Endothelial cell of umbilical vein (primary cell): ENCODE measurements at regions not wholly inside any gene's neighbourhood (a gene's known extent, or its start where the extent isn't known, plus 50 kb on each side); places are given as distances from the start of the nearest gene placed in this dataset.

ENCODE experiments used
- BruUV-seq: library from RNA; stranded (reverse); fragments of 400-500 nt; replicated peaks from 2 replicates; lab custom pipeline; 2021; lab: Mats Ljungman, UMichigan
- CTCF ChIA-PET: fragments of 300-600, 350-600 bp; sonication (Branson Sonifier 250); formaldehyde crosslinking; loops from one replicate; lab custom pipeline; 2021; ENCODE audit warnings: antibody characterized with exemption, inconsistent platforms; lab: Charles Lee
- POLR2A ChIA-PET: fragments of 300-600, 350-600 bp; sonication (Branson Sonifier 250); formaldehyde crosslinking; loops from one replicate; lab custom pipeline; 2021; ENCODE audit warnings: antibody characterized with exemption, inconsistent platforms; lab: Charles Lee
- DNase-seq: peaks from one replicate; pipeline ENCODE4 v3.0.0-alpha.2; 2011; ENCODE audit warnings: low read depth, low spot score
- FAIRE-seq: peaks from 2 replicates; lab custom pipeline; 2011; peaks lifted over from hg19 to GRCh38; lab: Jason Lieb, UNC
- H2AFZ ChIP-seq: 2 replicates; pipeline ENCODE4 v1.6.0; 2012; ENCODE audit warnings: low read depth, low read length, control low read depth, inconsistent platforms
- H3K27ac ChIP-seq: 2 replicates; pipeline ENCODE4 v1.5.1; 2011; ENCODE audit warnings: low read depth, mild to moderate bottlenecking, control low read depth, low read length, moderate library complexity; ENCODE audit not compliant: insufficient read depth
- H3K27me3 ChIP-seq, 2 experiments: 2 replicates each; pipeline versions ENCODE4 v1.6.0 to v1.6.1; 2011; ENCODE audit warnings: low read length in 2 of 2, mixed read lengths in 1 of 2; ENCODE audit not compliant: control insufficient read depth in 2 of 2, insufficient read depth in 2 of 2
- H3K36me3 ChIP-seq, 2 experiments: 2 replicates in 1 of 2; 3 replicates in 1 of 2; pipeline ENCODE4 v1.5.1; 2011; ENCODE audit warnings: low read length in 2 of 2, mild to moderate bottlenecking in 1 of 2, moderate library complexity in 1 of 2; ENCODE audit not compliant: control insufficient read depth in 2 of 2, insufficient read depth in 2 of 2; ENCODE audit errors: extremely low read depth in 1 of 2
- H3K4me1 ChIP-seq: 3 replicates; pipeline ENCODE4 v1.5.1; 2011; ENCODE audit warnings: mild to moderate bottlenecking, low read length; ENCODE audit not compliant: control insufficient read depth, insufficient read depth; ENCODE audit errors: extremely low read depth
- H3K4me2 ChIP-seq: 2 replicates; pipeline ENCODE4 v1.6.1; 2011; ENCODE audit warnings: low read length, control low read depth, mixed read lengths; ENCODE audit not compliant: insufficient read depth
- H3K4me3 ChIP-seq, 3 experiments: fragments of 200-600 bp in 1 of 3; sonication (generic), shearing (Covaris generic) in 1 of 3; replicated peaks in 1 of 3; 2 replicates each; pipeline ENCODE4 v1.5.1; 2011 to 2016; ENCODE audit warnings: control low read depth in 3 of 3, low read length in 3 of 3, mild to moderate bottlenecking in 2 of 3, inconsistent platforms in 1 of 3, low read depth in 1 of 3, moderate library complexity in 1 of 3; ENCODE audit not compliant: insufficient read depth in 1 of 3
- H3K79me2 ChIP-seq: 2 replicates; pipeline ENCODE4 v1.6.0; 2012; ENCODE audit warnings: low read length, inconsistent platforms; ENCODE audit not compliant: control insufficient read depth, insufficient read depth
- H3K9ac ChIP-seq: replicated peaks from 2 replicates; pipeline ENCODE3; 2011; ENCODE audit warnings: low read length, control low read depth; ENCODE audit not compliant: insufficient read depth; ENCODE audit errors: extremely low read depth
- H3K9me1 ChIP-seq: replicated peaks from 3 replicates; pipeline ENCODE4 v1.6.0; 2011; ENCODE audit warnings: mild to moderate bottlenecking, low read length; ENCODE audit not compliant: control insufficient read depth, insufficient read depth; ENCODE audit errors: extremely low read depth
- H3K9me3 ChIP-seq: replicated peaks from 2 replicates; pipeline ENCODE4 v1.5.1; 2012; ENCODE audit warnings: low read length, inconsistent platforms; ENCODE audit not compliant: control insufficient read depth, insufficient read depth
- H4K20me1 ChIP-seq: replicated peaks from 2 replicates; pipeline ENCODE3; 2011; ENCODE audit warnings: mild to moderate bottlenecking, low read length; ENCODE audit not compliant: control insufficient read depth, insufficient read depth; ENCODE audit errors: extremely low read depth
- EZH2 ChIP-seq: IDR thresholded peaks from 2 replicates; pipeline ENCODE4 v1.6.1; 2012; ENCODE audit warnings: borderline replicate concordance, low read depth, mild to moderate bottlenecking, moderate library complexity, low read length, inconsistent platforms; ENCODE audit not compliant: severe bottlenecking
- FOS ChIP-seq: IDR thresholded peaks from 2 replicates; pipeline ENCODE4 v1.6.1; 2011; ENCODE audit warnings: mild to moderate bottlenecking, low read length, moderate library complexity, borderline replicate concordance; ENCODE audit not compliant: insufficient read depth
- GATA2 ChIP-seq: IDR thresholded peaks from 2 replicates; pipeline ENCODE4 v1.7.0; 2011; ENCODE audit warnings: low read depth, mild to moderate bottlenecking, moderate library complexity, mixed read lengths, low read length; ENCODE audit not compliant: insufficient read length, insufficient read depth
- MYC ChIP-seq: IDR thresholded peaks from one replicate; pipeline ENCODE4 v1.6.1; 2011; ENCODE audit warnings: mild to moderate bottlenecking, low read depth, low read length
- POLR2A ChIP-seq: IDR thresholded peaks from 2 replicates; pipeline ENCODE4 v1.6.1; 2012; ENCODE audit warnings: low read depth, mild to moderate bottlenecking, control low read depth, low read length
- POLR2AphosphoS5 ChIP-seq: IDR thresholded peaks from 2 replicates; pipeline ENCODE4 v1.6.1; 2012; ENCODE audit warnings: low read depth, mild to moderate bottlenecking, control low read depth, low read length, moderate library complexity; ENCODE audit not compliant: insufficient read depth
- dilution Hi-C: fragments of 300-500 bp; cut with MboI; formaldehyde crosslinking; loops from one replicate; pipeline ENCODE4 v1.15.0; 2019; ENCODE audit warnings: low sequenced_read_pairs; ENCODE audit not compliant: extremely low pct_ligation_motif_present
- intact Hi-C: fragments of 100-400 bp; cut with micrococcal nuclease; formaldehyde crosslinking; loops from one replicate; pipeline ENCODE4 v1.10.0; 2022
- TF ChIP-seq, protein P1 (sequence below), 2 donors: IDR thresholded peaks; 1 replicate in 1 of 2; 2 replicates in 1 of 2; pipeline ENCODE4 v1.5.1; 2011; ENCODE audit warnings: low read length in 2 of 2, mild to moderate bottlenecking in 2 of 2, moderate library complexity in 2 of 2, control low read depth in 1 of 2, inconsistent platforms in 1 of 2, low read depth in 1 of 2; ENCODE audit not compliant: insufficient read depth in 1 of 2; ENCODE audit errors: extremely low read depth in 1 of 2
- TF ChIP-seq, protein P2 (sequence below): IDR thresholded peaks from 2 replicates; pipeline ENCODE4 v1.6.1; 2011; ENCODE audit not compliant: insufficient read depth, insufficient read length

DNA sequence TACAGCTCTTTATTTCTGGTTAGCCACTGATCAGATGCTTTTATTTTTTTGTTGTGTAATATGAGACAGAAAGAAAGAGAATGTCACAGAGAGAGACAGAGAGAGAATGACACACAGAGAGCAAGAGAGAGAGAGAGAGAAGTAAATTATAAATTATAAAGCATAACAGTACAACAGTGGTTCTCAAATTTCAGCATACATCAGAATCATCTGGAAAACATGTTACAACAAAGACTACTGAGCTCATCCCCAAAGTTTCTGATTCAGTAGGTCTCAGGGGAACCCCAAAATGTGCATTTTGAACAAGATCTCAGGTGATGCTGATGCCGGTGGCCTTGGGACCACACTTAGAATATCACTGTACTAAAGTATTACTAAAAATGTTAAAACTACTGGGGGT is 245.8 kb upstream of the DIAPH2 start:
- dilution Hi-C loops: no loop called here
- DNase-seq (no peak), FAIRE-seq (peak; percentile 24)
- Histone ChIP-seq H3K36me3 (no peaks in the 10 kb centered on the region), H3K4me2 (no peak overlapping the region), H3K27ac (no peak overlapping the region), H2AFZ (no peak overlapping the region), H3K9me1 (no peaks in the 10 kb centered on the region), H3K27me3 (no peaks in the 10 kb centered on the region), H3K4me1 (peaks cover 22% of the 10 kb centered on the region), H3K79me2 (no peaks in the 10 kb centered on the region), H3K4me3 (no peak overlapping the region), H3K9ac (no peak overlapping the region), H3K9me3 (no peaks in the 10 kb centered on the region), H4K20me1 (no peaks in the 10 kb centered on the region)
- no TSS peak for BruUV-seq
- TF ChIP-seq, protein P1, sequence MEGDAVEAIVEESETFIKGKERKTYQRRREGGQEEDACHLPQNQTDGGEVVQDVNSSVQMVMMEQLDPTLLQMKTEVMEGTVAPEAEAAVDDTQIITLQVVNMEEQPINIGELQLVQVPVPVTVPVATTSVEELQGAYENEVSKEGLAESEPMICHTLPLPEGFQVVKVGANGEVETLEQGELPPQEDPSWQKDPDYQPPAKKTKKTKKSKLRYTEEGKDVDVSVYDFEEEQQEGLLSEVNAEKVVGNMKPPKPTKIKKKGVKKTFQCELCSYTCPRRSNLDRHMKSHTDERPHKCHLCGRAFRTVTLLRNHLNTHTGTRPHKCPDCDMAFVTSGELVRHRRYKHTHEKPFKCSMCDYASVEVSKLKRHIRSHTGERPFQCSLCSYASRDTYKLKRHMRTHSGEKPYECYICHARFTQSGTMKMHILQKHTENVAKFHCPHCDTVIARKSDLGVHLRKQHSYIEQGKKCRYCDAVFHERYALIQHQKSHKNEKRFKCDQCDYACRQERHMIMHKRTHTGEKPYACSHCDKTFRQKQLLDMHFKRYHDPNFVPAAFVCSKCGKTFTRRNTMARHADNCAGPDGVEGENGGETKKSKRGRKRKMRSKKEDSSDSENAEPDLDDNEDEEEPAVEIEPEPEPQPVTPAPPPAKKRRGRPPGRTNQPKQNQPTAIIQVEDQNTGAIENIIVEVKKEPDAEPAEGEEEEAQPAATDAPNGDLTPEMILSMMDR (IDR thresholded peaks at IDR 0.05; ENCODE audit: extremely low read depth in 1 of 2, insufficient read depth in 1 of 2, low read depth in 1 of 2, low read length in 2 of 2): no peak
- TF ChIP-seq FOS: no peak
- no peak for TF ChIP-seq POLR2AphosphoS5
- no peak for TF ChIP-seq POLR2A
- TF ChIP-seq MYC: no peak
- TF ChIP-seq, protein P2, sequence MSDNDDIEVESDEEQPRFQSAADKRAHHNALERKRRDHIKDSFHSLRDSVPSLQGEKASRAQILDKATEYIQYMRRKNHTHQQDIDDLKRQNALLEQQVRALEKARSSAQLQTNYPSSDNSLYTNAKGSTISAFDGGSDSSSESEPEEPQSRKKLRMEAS: no peak
- TF ChIP-seq GATA2: no peak
- no peak for TF ChIP-seq EZH2
- ChIA-PET CTCF (no interaction called here), POLR2A (interaction anchor here (0.7 kb wide), 1 partner anchor 11 kb away, joined by 3 read pairs; no protein-coding TSS in a partner anchor)
- intact Hi-C loops: loop anchor here (5.0 kb wide), 1 partner anchor 468 kb away; no protein-coding TSS in a partner anchor
